T-cell (primary cell): ENCODE measurements at regions not wholly inside any gene's neighbourhood (a gene's known extent, or its start where the extent isn't known, plus 50 kb on each side); places are given as distances from the start of the nearest gene placed in this dataset.
A peak's percentile ranks its signal among the peaks of the same experiment; 100 is the strongest.

Experiments used
- ATAC-seq, 4 experiments: fragments of 200-7000 bp in 3 of 4; fragments of 150-1000 bp in 1 of 4; cut with Tn5 transposase; replicated peaks in 1 of 4; 1 replicate in 3 of 4; 2 replicates in 1 of 4; pipeline ENCODE4 v1.10.0; 2021; ENCODE audit warnings: moderate library complexity in 3 of 4, mild to moderate bottlenecking in 2 of 4, moderate number of reproducible peaks in 1 of 4
- CTCF ChIA-PET, 2 donors: fragments of 300-600 bp; sonication (Branson Sonifier 250); formaldehyde crosslinking; loops; one replicate each; lab custom pipeline; 2022; ENCODE audit warnings: antibody characterized with exemption in 2 of 2; lab: Charles Lee
- POLR2A ChIA-PET, 2 donors: fragments of 300-600 bp; sonication (Branson Sonifier 250); formaldehyde crosslinking; loops; one replicate each; lab custom pipeline; 2022; ENCODE audit warnings: antibody characterized with exemption in 2 of 2; lab: Charles Lee
- DNase-seq, 35 experiments: peaks; one replicate each; pipeline versions ENCODE4 v3.0.0 to v3.0.0-alpha.2; 2013 to 2023
- H3K27ac ChIP-seq: one replicate; pipeline ENCODE4 v1.5.1; 2013; ENCODE audit warnings: low read length
- H3K27me3 ChIP-seq, 2 experiments: replicated peaks in 1 of 2; 1 replicate in 1 of 2; 2 replicates in 1 of 2; pipeline versions ENCODE4 v1.6.1 to v1.7.0; 2013; ENCODE audit warnings: low read length in 1 of 2, mixed read lengths in 1 of 2; ENCODE audit not compliant: control insufficient read depth in 2 of 2, insufficient read depth in 2 of 2; ENCODE audit errors: extremely low read depth in 1 of 2
- H3K36me3 ChIP-seq, 2 donors: 1 replicate in 1 of 2; 2 replicates in 1 of 2; pipeline versions ENCODE4 v1.6.1 to v1.7.0; 2013; ENCODE audit warnings: low read length in 1 of 2; ENCODE audit not compliant: control insufficient read depth in 2 of 2, insufficient read depth in 1 of 2; ENCODE audit errors: extremely low read depth in 1 of 2
- H3K4me1 ChIP-seq, 2 experiments: 1 replicate in 1 of 2; 2 replicates in 1 of 2; pipeline versions ENCODE4 v1.6.1 to v1.7.0; 2013; ENCODE audit warnings: low read length in 2 of 2, mixed read lengths in 1 of 2; ENCODE audit not compliant: insufficient read depth in 2 of 2, control insufficient read depth in 1 of 2; ENCODE audit errors: extremely low read depth in 1 of 2
- H3K4me3 ChIP-seq, 2 donors: 1 replicate in 1 of 2; 2 replicates in 1 of 2; pipeline versions ENCODE4 v1.5.1 to v1.7.0; 2013; ENCODE audit warnings: mild to moderate bottlenecking in 2 of 2, low read length in 1 of 2, moderate library complexity in 1 of 2; ENCODE audit not compliant: control insufficient read depth in 1 of 2; ENCODE audit errors: extremely low read depth in 1 of 2
- H3K9me3 ChIP-seq: 2 replicates; pipeline ENCODE4 v1.7.0; 2013
- H3K27ac Mint-ChIP-seq, 2 donors: one replicate each; pipeline ENCODE4 v1.8.0; 2020 to 2021; ENCODE audit warnings: mild to moderate bottlenecking in 2 of 2, mixed read lengths in 2 of 2
- H3K27me3 Mint-ChIP-seq, 2 donors: one replicate each; pipeline ENCODE4 v1.8.0; 2021 to 2022; ENCODE audit warnings: mixed read lengths in 2 of 2
- H3K36me3 Mint-ChIP-seq: one replicate; pipeline ENCODE4 v1.8.0; 2021; ENCODE audit warnings: mixed read lengths
- H3K4me1 Mint-ChIP-seq, 3 donors: one replicate each; pipeline ENCODE4 v1.8.0; 2020 to 2022; ENCODE audit warnings: mixed read lengths in 3 of 3, mild to moderate bottlenecking in 1 of 3
- H3K4me3 Mint-ChIP-seq, 3 donors: one replicate each; pipeline ENCODE4 v1.8.0; 2020 to 2022; ENCODE audit warnings: mild to moderate bottlenecking in 3 of 3, mixed read lengths in 3 of 3, moderate library complexity in 3 of 3
- H3K9me3 Mint-ChIP-seq, 3 donors: one replicate each; pipeline ENCODE4 v1.8.0; 2020 to 2022; ENCODE audit warnings: mixed read lengths in 3 of 3
- WGBS: methylation state at CpG from one replicate; pipeline ENCODE4 v1.1.5; 2013; ENCODE audit warnings: missing lambda C conversion rate; ENCODE audit not compliant: insufficient coverage; 5-methylcytosine and 5-hydroxymethylcytosine counted together

DNA sequence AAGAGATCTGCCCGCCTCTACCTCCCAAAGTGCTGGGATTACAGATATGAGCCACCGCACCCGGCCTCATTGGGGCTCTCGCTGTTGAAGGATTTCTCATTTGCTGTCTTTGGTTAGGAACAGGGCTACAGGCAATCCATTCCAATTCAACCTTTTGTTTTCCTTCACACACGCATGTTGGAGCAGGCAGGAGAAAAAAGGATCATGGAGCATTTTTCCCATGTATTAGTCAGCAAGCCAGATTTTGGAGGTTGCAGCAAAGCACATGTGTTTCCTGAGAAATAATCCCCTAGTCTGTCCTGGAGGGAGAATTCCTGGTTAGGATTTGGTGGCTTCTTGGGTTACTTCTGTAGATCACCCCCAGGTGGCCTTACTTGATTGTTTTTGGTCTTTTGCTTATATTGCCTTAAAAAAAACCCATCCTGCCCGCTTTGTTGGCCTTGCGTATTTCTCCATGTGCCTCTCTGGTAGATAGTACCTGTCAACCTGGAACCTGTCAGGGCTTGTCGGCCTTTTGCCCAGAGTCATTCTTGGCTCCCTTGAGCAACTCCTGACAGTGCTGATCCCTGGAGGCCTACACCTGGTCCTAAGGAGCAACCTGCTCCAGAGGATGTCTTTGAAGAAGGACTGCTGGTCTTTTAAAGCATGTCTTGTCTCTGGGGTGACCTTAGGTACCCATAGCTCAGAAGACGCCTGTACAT, 82.4 kb upstream of the CLCN4 start:
- Histone ChIP-seq H3K4me1 (peaks cover 0 to 14% of the 10 kb centered on the region in 2 experiments), H3K9me3 (no peaks in the 10 kb centered on the region), H3K27ac (no peak overlapping the region), H3K4me3 (no peak overlapping the region), H3K27me3 (no peaks in the 10 kb centered on the region), H3K36me3 (no peaks in the 10 kb centered on the region)
- no peak overlapping the region for H3K4me3 Mint-ChIP-seq
- CTCF ChIA-PET = interaction anchor here in 1 of 2 donors (0.7 kb wide), 1 partner anchor 65 kb away, joined by 3 read pairs; no protein-coding TSS in a partner anchor
- H3K27me3 Mint-ChIP-seq = no peaks in the 10 kb centered on the region
- no CpG with 5 or more reads among the region's 9 CpGs for WGBS
- no peak for DNase-seq
- peaks cover 19 to 32% (median 25%) of the 10 kb centered on the region in 3 donors for H3K4me1 Mint-ChIP-seq
- H3K36me3 Mint-ChIP-seq = peaks cover 4% of the 10 kb centered on the region
- no peak for ATAC-seq
- no peak overlapping the region for H3K27ac Mint-ChIP-seq
- POLR2A ChIA-PET = no interaction called here
- H3K9me3 Mint-ChIP-seq = no peaks in the 10 kb centered on the region

DNA sequence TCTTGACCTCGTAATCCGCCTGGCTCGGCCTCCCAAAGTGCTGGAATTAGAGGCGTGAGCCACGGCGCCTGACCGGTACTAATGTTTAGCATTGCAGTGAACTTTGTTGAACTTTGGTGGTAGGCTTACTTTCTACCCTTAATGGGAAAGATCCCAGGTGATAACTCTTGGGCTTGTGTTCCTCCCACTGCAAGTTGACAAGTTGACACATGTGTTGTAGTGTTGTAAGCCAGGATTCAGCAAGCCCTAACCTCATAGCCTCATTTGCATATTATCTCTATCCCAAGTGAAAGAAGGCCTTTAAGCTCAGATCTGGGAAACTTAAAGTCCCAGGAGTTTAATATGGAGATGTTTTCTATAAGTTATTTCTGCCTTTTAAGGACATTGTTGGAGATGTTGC, 80.0 kb upstream of the CLCN4 start:
- no peaks in the 10 kb centered on the region for H3K36me3 ChIP-seq
- ATAC-seq (no peak), DNase-seq (no peak)
- no peaks in the 10 kb centered on the region for H3K9me3 ChIP-seq
- no peaks in the 10 kb centered on the region for H3K27me3 ChIP-seq
- Mint-ChIP-seq H3K27me3 (no peaks in the 10 kb centered on the region), H3K27ac (no peak overlapping the region), H3K9me3 (no peaks in the 10 kb centered on the region), H3K36me3 (peaks cover 6% of the 10 kb centered on the region), H3K4me3 (no peak overlapping the region), H3K4me1 (peaks cover 6 to 12% (median 11%) of the 10 kb centered on the region in 3 donors)
- ChIA-PET POLR2A (interaction anchor here in 1 of 2 donors (0.7 kb wide), 1 partner anchor 1245 kb away, joined by 6 read pairs; no protein-coding TSS in a partner anchor), CTCF (interaction anchor here (1.1 to 1.8 kb wide), 3 partner anchors 18 to 79 kb away, joined by 3 to 16 read pairs (median 3); no protein-coding TSS in a partner anchor)
- no CpG with 5 or more reads among the region's 7 CpGs for WGBS
- peaks cover 0 to 3% of the 10 kb centered on the region in 2 experiments for H3K4me1 ChIP-seq
- no peak overlapping the region for H3K27ac ChIP-seq
- no peak overlapping the region for H3K4me3 ChIP-seq

DNA sequence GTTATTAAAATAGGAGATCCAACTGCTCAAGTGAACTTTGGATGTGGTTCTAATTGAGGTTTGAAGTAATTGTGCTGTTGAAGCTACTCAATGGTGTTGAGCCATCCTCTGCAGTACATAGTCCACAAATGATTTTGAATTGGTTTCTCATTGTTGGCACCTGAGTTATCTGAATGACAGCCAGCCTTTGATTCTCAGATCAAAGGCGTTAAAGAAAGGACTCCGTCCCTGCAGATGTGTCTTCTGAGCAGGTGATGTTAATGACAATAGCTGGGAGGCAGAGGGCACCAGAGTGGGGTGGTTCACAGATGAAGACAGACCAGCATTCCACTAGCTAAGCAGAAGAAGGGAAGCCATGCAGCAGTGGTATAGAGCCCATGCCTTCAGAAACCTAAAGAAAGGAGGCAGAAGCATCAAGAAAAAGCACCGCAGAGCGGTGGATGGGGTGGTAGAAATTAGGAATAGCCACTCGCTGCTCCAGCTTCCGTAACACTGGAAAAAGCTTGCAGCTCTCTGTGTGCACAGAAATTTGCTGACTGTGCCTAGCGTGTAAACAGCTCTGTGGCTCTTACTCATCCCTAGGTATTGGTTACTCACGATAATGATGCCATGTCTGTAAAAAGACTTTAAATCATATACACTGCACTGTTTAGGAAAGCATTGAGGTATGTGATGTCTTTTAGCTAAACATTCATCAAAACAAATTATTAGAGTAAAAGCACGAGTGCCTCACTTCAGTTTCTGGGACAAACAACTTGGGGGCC, 79.2 kb upstream of the CLCN4 start:
- Histone ChIP-seq H3K9me3 (no peaks in the 10 kb centered on the region), H3K27ac (no peak overlapping the region), H3K4me3 (no peak overlapping the region), H3K4me1 (peaks cover 0 to 10% of the 10 kb centered on the region in 2 experiments), H3K36me3 (no peaks in the 10 kb centered on the region), H3K27me3 (no peaks in the 10 kb centered on the region)
- ChIA-PET POLR2A (no interaction called here), CTCF (interaction anchor here (0.6 to 1.8 kb wide), 6 partner anchors 17 to 80 kb away, joined by 3 to 16 read pairs (median 5); no protein-coding TSS in a partner anchor)
- no CpG with 5 or more reads among the region's 9 CpGs for WGBS
- DNase-seq (peak in 11 of 35 experiments; percentile 1 to 54 (median 12)), ATAC-seq (peak; percentile 67 to 89 (median 70))
- Mint-ChIP-seq H3K4me3 (no peak overlapping the region), H3K9me3 (no peaks in the 10 kb centered on the region), H3K4me1 (peaks cover 8 to 17% (median 11%) of the 10 kb centered on the region in 3 donors), H3K27me3 (no peaks in the 10 kb centered on the region), H3K36me3 (peaks cover 6% of the 10 kb centered on the region), H3K27ac (no peak overlapping the region)

GRCh38 chrX:10078266-10078665, 78.5 kb upstream of the CLCN4 start:
- ChIA-PET POLR2A (no interaction called here), CTCF (interaction anchor here (1.2 to 1.8 kb wide), 2 partner anchors 33 to 40 kb away, joined by 5 to 16 read pairs; no protein-coding TSS in a partner anchor)
- H3K27me3 ChIP-seq = no peaks in the 10 kb centered on the region
- Mint-ChIP-seq H3K36me3 (peaks cover 6% of the 10 kb centered on the region), H3K27ac (no peak overlapping the region), H3K4me1 (peaks cover 14 to 24% (median 17%) of the 10 kb centered on the region in 3 donors), H3K9me3 (no peaks in the 10 kb centered on the region), H3K27me3 (no peaks in the 10 kb centered on the region), H3K4me3 (no peak overlapping the region)
- WGBS = no CpG with 5 or more reads among the region's 5 CpGs
- ATAC-seq (no peak), DNase-seq (no peak)
- H3K4me3 ChIP-seq = no peak overlapping the region
- H3K4me1 ChIP-seq = peaks cover 1 to 17% of the 10 kb centered on the region in 2 experiments
- no peaks in the 10 kb centered on the region for H3K9me3 ChIP-seq
- H3K36me3 ChIP-seq = no peaks in the 10 kb centered on the region
- H3K27ac ChIP-seq = no peak overlapping the region

GRCh38 chrX:10079231-10079630, 77.5 kb upstream of the CLCN4 start:
- ChIA-PET POLR2A (no interaction called here), CTCF (no interaction called here)
- H3K36me3 ChIP-seq = no peaks in the 10 kb centered on the region
- ATAC-seq = no peak
- H3K27ac ChIP-seq = no peak overlapping the region
- no peak for DNase-seq
- H3K4me1 ChIP-seq = peaks cover 8 to 21% of the 10 kb centered on the region in 2 experiments
- no peaks in the 10 kb centered on the region for H3K9me3 ChIP-seq
- Mint-ChIP-seq H3K9me3 (no peaks in the 10 kb centered on the region), H3K4me1 (peaks cover 24 to 34% (median 27%) of the 10 kb centered on the region in 3 donors), H3K36me3 (peaks cover 6% of the 10 kb centered on the region), H3K4me3 (no peak overlapping the region), H3K27ac (no peak overlapping the region), H3K27me3 (no peaks in the 10 kb centered on the region)
- WGBS = 100% methylated on average over 3 of the region's 7 CpGs
- no peaks in the 10 kb centered on the region for H3K27me3 ChIP-seq
- H3K4me3 ChIP-seq = no peak overlapping the region

GRCh38 chrX:10083809-10084208, 73.0 kb upstream of the CLCN4 start:
- Histone ChIP-seq H3K36me3 (no peaks in the 10 kb centered on the region), H3K9me3 (no peaks in the 10 kb centered on the region), H3K27me3 (no peaks in the 10 kb centered on the region), H3K4me3 (no peak overlapping the region), H3K4me1 (peaks cover 12 to 41% of the 10 kb centered on the region in 2 experiments), H3K27ac (peak overlapping the region; percentile 90)
- Mint-ChIP-seq H3K4me3 (peak overlapping the region in 1 of 3 donors; percentile 19), H3K4me1 (peaks cover 38 to 55% (median 43%) of the 10 kb centered on the region in 3 donors), H3K27ac (peak overlapping the region; percentile 94 to 95), H3K27me3 (no peaks in the 10 kb centered on the region), H3K36me3 (peaks cover 6% of the 10 kb centered on the region), H3K9me3 (no peaks in the 10 kb centered on the region)
- DNase-seq = no peak
- ATAC-seq = no peak
- no CpG with 5 or more reads among the region's 2 CpGs for WGBS
- CTCF ChIA-PET = interaction anchor here in 1 of 2 donors (1.2 to 3.1 kb wide), 3 partner anchors 27 to 36 kb away, joined by 4 to 17 read pairs (median 4); no protein-coding TSS in a partner anchor
- POLR2A ChIA-PET = interaction anchor here (0.6 to 1.1 kb wide), 4 partner anchors 13 to 29 kb away, joined by 3 to 4 read pairs (median 3); no protein-coding TSS in a partner anchor
